Testis (tissue), 2 donors: ENCODE measurements at regions not wholly inside any gene's neighbourhood (a gene's known extent, or its start where the extent isn't known, plus 50 kb on each side); places are given as distances from the start of the nearest gene placed in this dataset.

Source experiments
- POLR2A ChIP-seq: fragments of 450-650 bp; IDR thresholded peaks from one replicate; pipeline ENCODE4 v1.6.1; 2017; ENCODE audit warnings: antibody characterized with exemption, mild to moderate bottlenecking, moderate library complexity
- TF ChIP-seq, protein P1 (sequence below), 3 experiments: fragments of 450-650 bp in 2 of 3; fragments of 200-600 bp in 1 of 3; sonication (generic) in 1 of 3; IDR thresholded peaks; one replicate each; pipeline ENCODE4 v1.5.1; 2016 to 2019; ENCODE audit warnings: antibody characterized with exemption in 3 of 3, mild to moderate bottlenecking in 2 of 3, moderate library complexity in 1 of 3

DNA sequence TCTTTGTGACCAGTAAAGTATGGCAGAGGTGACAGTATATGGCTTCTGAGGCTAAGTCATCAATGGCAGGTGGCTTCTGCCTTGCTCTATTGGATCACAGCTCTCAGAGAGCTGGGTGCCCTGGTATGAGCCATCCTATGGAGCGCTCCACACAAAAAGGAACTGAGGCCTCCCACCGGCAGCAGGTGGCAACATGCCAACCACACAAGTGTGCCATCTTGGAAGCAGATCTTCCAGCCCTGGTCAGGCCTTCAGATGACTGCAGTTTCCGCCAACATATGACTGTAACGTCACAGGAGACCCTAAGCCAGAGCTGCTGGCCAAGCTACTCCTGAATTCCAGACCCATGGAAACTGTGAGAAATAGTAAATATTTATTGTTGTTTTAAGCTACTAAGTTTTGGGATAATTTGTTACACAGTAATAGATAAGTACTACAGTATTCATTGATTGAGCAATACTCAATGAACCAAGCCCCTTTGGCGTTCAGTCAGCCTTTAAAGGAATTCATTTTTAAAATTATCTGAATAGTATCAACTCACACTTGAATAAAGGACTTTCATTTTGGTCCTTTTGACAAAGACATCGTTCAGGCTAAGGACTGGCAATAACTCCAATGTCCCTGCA is 69.4 kb upstream of the LHX1 start:
- no peak for TF ChIP-seq POLR2A
- TF ChIP-seq, protein P1, sequence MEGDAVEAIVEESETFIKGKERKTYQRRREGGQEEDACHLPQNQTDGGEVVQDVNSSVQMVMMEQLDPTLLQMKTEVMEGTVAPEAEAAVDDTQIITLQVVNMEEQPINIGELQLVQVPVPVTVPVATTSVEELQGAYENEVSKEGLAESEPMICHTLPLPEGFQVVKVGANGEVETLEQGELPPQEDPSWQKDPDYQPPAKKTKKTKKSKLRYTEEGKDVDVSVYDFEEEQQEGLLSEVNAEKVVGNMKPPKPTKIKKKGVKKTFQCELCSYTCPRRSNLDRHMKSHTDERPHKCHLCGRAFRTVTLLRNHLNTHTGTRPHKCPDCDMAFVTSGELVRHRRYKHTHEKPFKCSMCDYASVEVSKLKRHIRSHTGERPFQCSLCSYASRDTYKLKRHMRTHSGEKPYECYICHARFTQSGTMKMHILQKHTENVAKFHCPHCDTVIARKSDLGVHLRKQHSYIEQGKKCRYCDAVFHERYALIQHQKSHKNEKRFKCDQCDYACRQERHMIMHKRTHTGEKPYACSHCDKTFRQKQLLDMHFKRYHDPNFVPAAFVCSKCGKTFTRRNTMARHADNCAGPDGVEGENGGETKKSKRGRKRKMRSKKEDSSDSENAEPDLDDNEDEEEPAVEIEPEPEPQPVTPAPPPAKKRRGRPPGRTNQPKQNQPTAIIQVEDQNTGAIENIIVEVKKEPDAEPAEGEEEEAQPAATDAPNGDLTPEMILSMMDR (IDR thresholded peaks at IDR 0.05), result no peak
